ENCODE measurements at regions not wholly inside any gene's neighbourhood (a gene's known extent, or its start where the extent isn't known, plus 50 kb on each side); places are given as distances from the start of the nearest gene placed in this dataset.

- TF ChIP-seq CTCF (conservative IDR thresholded peaks at IDR 0.05) (no peak), EZH2 (IDR thresholded peaks at IDR 0.05; ENCODE audit: low read depth) (no peak)
Observed at GRCh38 chr16:85326794-85327181, 214.5 kb upstream of the CIBAR2 start.

Data from PC-9 (cell line).